Lung (tissue), 11 donors: ENCODE measurements at regions not wholly inside any gene's neighbourhood (a gene's known extent, or its start where the extent isn't known, plus 50 kb on each side); places are given as distances from the start of the nearest gene placed in this dataset.

Experiments used
- ATAC-seq: fragments of 200-7000 bp; cut with Tn5 transposase; one replicate; pipeline ENCODE4 v1.9.1; 2020; ENCODE audit warnings: moderate number of reproducible peaks; ENCODE audit not compliant: insufficient read depth, low FRiP score
- DNase-seq, 3 donors: peaks; one replicate each; pipeline ENCODE4 v3.0.0-alpha.2; 2013 to 2017
- H3K27ac ChIP-seq, 2 donors: one replicate each; pipeline ENCODE4 v1.5.1; 2013; ENCODE audit warnings: mild to moderate bottlenecking in 2 of 2, moderate library complexity in 2 of 2, control low read depth in 1 of 2, inconsistent platforms in 1 of 2, low read depth in 1 of 2, low read length in 1 of 2
- H3K27me3 ChIP-seq, 3 donors: one replicate each; pipeline ENCODE4 v1.5.1; 2013; ENCODE audit warnings: low read length in 2 of 3; ENCODE audit not compliant: control insufficient read depth in 3 of 3, insufficient read depth in 3 of 3
- H3K36me3 ChIP-seq, 4 donors: one replicate each; pipeline ENCODE4 v1.5.1; 2013; ENCODE audit warnings: low read length in 4 of 4, mild to moderate bottlenecking in 1 of 4, moderate library complexity in 1 of 4; ENCODE audit not compliant: control insufficient read depth in 4 of 4, insufficient read depth in 4 of 4
- H3K4me1 ChIP-seq, 5 donors: one replicate each; pipeline ENCODE4 v1.5.1; 2013; ENCODE audit warnings: low read length in 5 of 5, mild to moderate bottlenecking in 2 of 5, moderate library complexity in 1 of 5; ENCODE audit not compliant: control insufficient read depth in 5 of 5, insufficient read depth in 5 of 5
- H3K4me3 ChIP-seq: one replicate; pipeline ENCODE4 v1.5.1; 2013; ENCODE audit warnings: mild to moderate bottlenecking, control low read depth, moderate library complexity
- H3K9ac ChIP-seq, 2 donors: one replicate each; pipeline ENCODE4 v1.5.1; 2013; ENCODE audit warnings: low read length in 2 of 2, control low read depth in 1 of 2; ENCODE audit not compliant: insufficient read depth in 1 of 2
- H3K9me3 ChIP-seq, 4 donors: one replicate each; pipeline ENCODE4 v1.5.1; 2013; ENCODE audit warnings: low read length in 3 of 4, mild to moderate bottlenecking in 1 of 4, moderate library complexity in 1 of 4; ENCODE audit not compliant: control insufficient read depth in 4 of 4, insufficient read depth in 3 of 4
- CTCF ChIP-seq: IDR thresholded peaks from 2 replicates; pipeline ENCODE4 v1.5.1; 2012; ENCODE audit warnings: mild to moderate bottlenecking; ENCODE audit errors: control extremely low read depth, extremely low read depth
- WGBS, 2 donors: extraction: QIAGEN DNeasy Blood & Tissue Kit; methylation state at CpG; one replicate each; pipeline ENCODE4 v1.1.7; 2013; 5-methylcytosine and 5-hydroxymethylcytosine counted together
- donor health status: control.
- donor health status: control.
- donor health status: Bipolar disorder and iron deficiency.
- donor health status: healthy.
- donor health status: DM: yes; HTN: yes; CAD: no.

DNA sequence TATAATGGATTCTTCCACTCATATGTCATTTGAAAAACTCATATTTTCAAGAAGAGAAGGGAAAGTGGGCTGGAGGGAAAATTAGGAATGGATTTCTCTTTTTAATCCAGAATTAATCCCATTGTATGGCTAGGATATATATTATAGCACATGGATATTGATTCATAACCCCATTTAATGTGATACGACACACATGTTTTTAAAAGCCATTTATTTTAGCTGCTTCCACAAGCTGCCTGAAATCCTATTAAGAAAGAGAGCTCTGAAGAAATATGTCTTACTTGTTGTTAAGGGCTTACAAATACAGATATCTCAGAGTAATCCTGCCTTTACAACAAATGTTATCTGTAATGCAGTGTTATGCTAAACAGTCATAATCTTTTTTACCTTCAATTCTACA lies 598.6 kb downstream of the AMY1C start:
- Histone ChIP-seq H3K9me3 (no peaks in the 10 kb centered on the region), H3K4me3 (no peak overlapping the region), H3K27ac (no peak overlapping the region), H3K9ac (no peak overlapping the region), H3K36me3 (no peaks in the 10 kb centered on the region), H3K4me1 (no peaks in the 10 kb centered on the region), H3K27me3 (no peaks in the 10 kb centered on the region)
- DNase-seq (no peak), ATAC-seq (no peak)
- no peak for TF ChIP-seq CTCF
- 93 to 97% methylated on average over 1 of the region's 1 CpG for WGBS, 2 donors

DNA sequence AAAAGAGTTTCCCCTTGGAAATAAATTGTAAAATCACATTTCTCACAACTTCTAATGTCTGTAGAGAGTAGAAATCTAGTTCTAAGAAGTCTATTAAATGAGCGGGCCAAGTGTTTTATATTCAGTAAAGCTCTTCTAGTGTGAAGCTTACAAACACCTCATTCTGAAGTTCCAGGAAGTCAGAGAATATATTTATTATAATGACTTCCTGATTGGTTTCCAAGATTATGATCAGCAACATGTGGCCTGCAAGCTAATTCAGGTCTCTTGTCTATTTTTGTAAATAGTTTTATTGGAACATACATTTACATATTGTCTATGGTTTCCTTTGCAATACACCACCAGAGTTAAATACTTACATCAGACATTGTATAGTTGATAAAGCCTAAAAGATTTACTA lies 603.9 kb downstream of the AMY1C start:
- no peak for ATAC-seq
- H3K27ac ChIP-seq = no peak overlapping the region
- H3K27me3 ChIP-seq = no peaks in the 10 kb centered on the region
- 21 to 28% methylated on average over 1 of the region's 1 CpG for WGBS, 2 donors
- no peak for DNase-seq
- no peaks in the 10 kb centered on the region for H3K36me3 ChIP-seq
- no peak overlapping the region for H3K4me3 ChIP-seq
- no peak overlapping the region for H3K9ac ChIP-seq
- no peaks in the 10 kb centered on the region for H3K4me1 ChIP-seq
- H3K9me3 ChIP-seq = no peaks in the 10 kb centered on the region
- TF ChIP-seq CTCF = no peak

- no peak overlapping the region for H3K27ac ChIP-seq
- H3K9ac ChIP-seq = no peak overlapping the region
- DNase-seq (no peak), ATAC-seq (no peak)
- H3K27me3 ChIP-seq = no peaks in the 10 kb centered on the region
- no peaks in the 10 kb centered on the region for H3K4me1 ChIP-seq
- TF ChIP-seq CTCF = no peak
- no peaks in the 10 kb centered on the region for H3K9me3 ChIP-seq
- no peak overlapping the region for H3K4me3 ChIP-seq
- no peaks in the 10 kb centered on the region for H3K36me3 ChIP-seq
- WGBS, 2 donors = 62 to 73% methylated on average over 1 of the region's 1 CpG
Measured at GRCh38 chr1:104358086-104358485, 608.4 kb downstream of the AMY1C start.

DNA sequence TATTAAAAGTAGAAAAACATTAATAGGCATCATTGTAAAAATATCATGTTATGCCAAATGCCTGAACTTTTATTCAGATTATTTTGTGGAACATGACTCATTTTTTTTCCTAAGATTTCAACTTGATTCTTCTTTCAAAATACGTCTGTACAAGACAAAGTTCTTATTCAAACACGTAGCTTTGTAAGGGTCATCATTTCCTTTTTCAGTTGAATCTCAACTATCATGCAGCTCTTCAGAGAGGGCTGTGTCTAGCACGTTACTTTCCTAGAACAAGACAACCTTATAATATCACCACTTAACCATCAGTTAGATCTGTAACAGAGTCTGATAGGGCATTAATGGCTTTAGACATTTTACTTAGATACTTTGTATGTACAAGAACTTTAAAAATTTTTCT lies 608.9 kb downstream of the AMY1C start:
- DNase-seq = no peak
- H3K9ac ChIP-seq = no peak overlapping the region
- 60 to 80% methylated on average over 3 of the region's 3 CpGs for WGBS, 2 donors
- no peak for ATAC-seq
- H3K27ac ChIP-seq = no peak overlapping the region
- H3K9me3 ChIP-seq = no peaks in the 10 kb centered on the region
- no peaks in the 10 kb centered on the region for H3K36me3 ChIP-seq
- H3K4me1 ChIP-seq = no peaks in the 10 kb centered on the region
- TF ChIP-seq CTCF = no peak
- H3K27me3 ChIP-seq = no peaks in the 10 kb centered on the region
- H3K4me3 ChIP-seq = no peak overlapping the region
